OCI-LY7 (cell line): ENCODE measurements at regions not wholly inside any gene's neighbourhood (a gene's known extent, or its start where the extent isn't known, plus 50 kb on each side); places are given as distances from the start of the nearest gene placed in this dataset.

Experiments used
- EZH2phosphoT487 ChIP-seq: fragments of 200-600 bp; sonication (generic); IDR thresholded peaks from 2 replicates; pipeline ENCODE4 v1.6.1; 2018; ENCODE audit warnings: low read depth, borderline replicate concordance, mild to moderate bottlenecking, mixed run types, antibody characterized with exemption, low read length, moderate library complexity, mixed read lengths
- TF ChIP-seq, protein P1 (sequence below): fragments of 200-600 bp; sonication (generic); conservative IDR thresholded peaks from 2 replicates; pipeline ENCODE4 v1.5.1; 2014; ENCODE audit warnings: mild to moderate bottlenecking, antibody characterized with exemption, low read length, moderate library complexity, mixed read lengths

DNA sequence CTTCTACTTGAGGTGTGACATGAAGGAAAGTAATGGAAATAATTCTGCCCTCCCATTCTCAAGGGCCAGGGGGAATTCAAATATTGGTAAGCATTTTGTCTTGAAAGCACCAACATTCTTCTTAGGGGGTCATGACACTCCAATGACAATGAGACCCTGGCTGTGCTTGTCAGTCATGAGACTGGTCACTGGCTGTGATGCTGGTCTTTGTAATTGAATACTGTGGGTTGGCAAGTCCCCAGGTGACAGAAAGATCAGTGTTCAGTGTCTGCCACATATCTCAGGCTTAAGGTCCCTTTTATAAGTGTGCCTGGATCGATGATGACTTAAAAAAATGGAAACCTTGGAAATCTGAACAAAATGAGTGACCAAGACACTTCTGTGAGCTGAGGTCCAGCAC is 151.4 kb downstream of the SNRPN start:
- TF ChIP-seq, protein P1, sequence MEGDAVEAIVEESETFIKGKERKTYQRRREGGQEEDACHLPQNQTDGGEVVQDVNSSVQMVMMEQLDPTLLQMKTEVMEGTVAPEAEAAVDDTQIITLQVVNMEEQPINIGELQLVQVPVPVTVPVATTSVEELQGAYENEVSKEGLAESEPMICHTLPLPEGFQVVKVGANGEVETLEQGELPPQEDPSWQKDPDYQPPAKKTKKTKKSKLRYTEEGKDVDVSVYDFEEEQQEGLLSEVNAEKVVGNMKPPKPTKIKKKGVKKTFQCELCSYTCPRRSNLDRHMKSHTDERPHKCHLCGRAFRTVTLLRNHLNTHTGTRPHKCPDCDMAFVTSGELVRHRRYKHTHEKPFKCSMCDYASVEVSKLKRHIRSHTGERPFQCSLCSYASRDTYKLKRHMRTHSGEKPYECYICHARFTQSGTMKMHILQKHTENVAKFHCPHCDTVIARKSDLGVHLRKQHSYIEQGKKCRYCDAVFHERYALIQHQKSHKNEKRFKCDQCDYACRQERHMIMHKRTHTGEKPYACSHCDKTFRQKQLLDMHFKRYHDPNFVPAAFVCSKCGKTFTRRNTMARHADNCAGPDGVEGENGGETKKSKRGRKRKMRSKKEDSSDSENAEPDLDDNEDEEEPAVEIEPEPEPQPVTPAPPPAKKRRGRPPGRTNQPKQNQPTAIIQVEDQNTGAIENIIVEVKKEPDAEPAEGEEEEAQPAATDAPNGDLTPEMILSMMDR: no peak
- TF ChIP-seq EZH2phosphoT487: no peak
